ENCODE measurements at regions not wholly inside any gene's neighbourhood (a gene's known extent, or its start where the extent isn't known, plus 50 kb on each side); places are given as distances from the start of the nearest gene placed in this dataset.

DNA sequence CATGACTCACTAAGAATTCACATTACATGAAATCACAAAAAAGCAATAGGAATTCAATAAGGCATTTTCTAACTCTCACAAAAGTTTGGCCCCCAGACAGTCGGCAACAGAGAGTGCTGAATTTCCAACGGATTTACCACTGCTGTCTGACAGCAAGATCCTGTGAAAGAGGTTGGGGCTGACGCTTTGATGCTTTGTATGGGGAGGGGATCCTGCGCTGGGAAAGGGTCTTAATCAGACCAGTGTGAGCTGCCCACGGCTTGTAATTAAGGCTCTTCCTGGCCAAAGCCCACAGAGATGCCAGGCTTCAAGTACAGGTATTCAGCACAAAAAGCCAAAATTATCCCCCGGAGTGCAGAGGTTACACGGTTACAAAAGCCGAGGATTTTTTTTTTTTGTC is 66.8 kb upstream of the TMCC3 start:
- no peak for TF ChIP-seq POLR2A (IDR thresholded peaks at IDR 0.05)
- TF ChIP-seq, protein P1, sequence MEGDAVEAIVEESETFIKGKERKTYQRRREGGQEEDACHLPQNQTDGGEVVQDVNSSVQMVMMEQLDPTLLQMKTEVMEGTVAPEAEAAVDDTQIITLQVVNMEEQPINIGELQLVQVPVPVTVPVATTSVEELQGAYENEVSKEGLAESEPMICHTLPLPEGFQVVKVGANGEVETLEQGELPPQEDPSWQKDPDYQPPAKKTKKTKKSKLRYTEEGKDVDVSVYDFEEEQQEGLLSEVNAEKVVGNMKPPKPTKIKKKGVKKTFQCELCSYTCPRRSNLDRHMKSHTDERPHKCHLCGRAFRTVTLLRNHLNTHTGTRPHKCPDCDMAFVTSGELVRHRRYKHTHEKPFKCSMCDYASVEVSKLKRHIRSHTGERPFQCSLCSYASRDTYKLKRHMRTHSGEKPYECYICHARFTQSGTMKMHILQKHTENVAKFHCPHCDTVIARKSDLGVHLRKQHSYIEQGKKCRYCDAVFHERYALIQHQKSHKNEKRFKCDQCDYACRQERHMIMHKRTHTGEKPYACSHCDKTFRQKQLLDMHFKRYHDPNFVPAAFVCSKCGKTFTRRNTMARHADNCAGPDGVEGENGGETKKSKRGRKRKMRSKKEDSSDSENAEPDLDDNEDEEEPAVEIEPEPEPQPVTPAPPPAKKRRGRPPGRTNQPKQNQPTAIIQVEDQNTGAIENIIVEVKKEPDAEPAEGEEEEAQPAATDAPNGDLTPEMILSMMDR (IDR thresholded peaks at IDR 0.05), result no peak
